Ramos (cell line): ENCODE measurements at regions not wholly inside any gene's neighbourhood (a gene's known extent, or its start where the extent isn't known, plus 50 kb on each side); places are given as distances from the start of the nearest gene placed in this dataset.
"Not testable (repeated sequence)": the region's sequence is repeated elsewhere in the genome, so short reads cannot be mapped to it uniquely, and the experiment has no call there.

Experiments
- in situ Hi-C: fragments of 300-500 bp; cut with MboI; formaldehyde crosslinking; loops from one replicate; pipeline ENCODE4 v1.14.3; 2022; ENCODE audit warnings: low sequenced_read_pairs; ENCODE audit not compliant: unreplicated experiment

GRCh38 chr2:84373391-84373790 lies 85.7 kb downstream of the SUCLG1 start:
- in situ Hi-C loops, result no loop called here

- in situ Hi-C loops, result no loop called here
Measured at GRCh38 chr2:84362541-84362940, 96.5 kb downstream of the SUCLG1 start.

- in situ Hi-C loops, result no loop called here
Measured at GRCh38 chr2:84338069-84338468, 121.0 kb downstream of the SUCLG1 start.

GRCh38 chr2:84327645-84328249 lies 131.3 kb downstream of the SUCLG1 start:
- in situ Hi-C loops, result no loop called here

GRCh38 chr2:84326831-84327432 lies 132.1 kb downstream of the SUCLG1 start:
- in situ Hi-C loops, result no loop called here

GRCh38 chr2:84323890-84324289 lies 135.2 kb downstream of the SUCLG1 start:
- in situ Hi-C loops, result no loop called here

GRCh38 chr2:84320940-84321339 lies 138.1 kb downstream of the SUCLG1 start:
- in situ Hi-C loops, result no loop called here

GRCh38 chr2:84319581-84319980 lies 139.5 kb downstream of the SUCLG1 start:
- in situ Hi-C loops, result loop anchor here (10.0 kb wide), 1 partner anchor 295 kb away; no protein-coding TSS in a partner anchor

GRCh38 chr2:84317135-84317534 lies 141.9 kb downstream of the SUCLG1 start:
- in situ Hi-C loops, result loop anchor here (10.0 kb wide), 1 partner anchor 292 kb away; no protein-coding TSS in a partner anchor

GRCh38 chr2:84314901-84315330 lies 144.2 kb downstream of the SUCLG1 start:
- in situ Hi-C loops, result loop anchor here (10.0 kb wide), 1 partner anchor 290 kb away; no protein-coding TSS in a partner anchor

GRCh38 chr2:84314250-84314649 lies 144.8 kb downstream of the SUCLG1 start:
- in situ Hi-C loops, result loop anchor here (10.0 kb wide), 1 partner anchor 289 kb away; no protein-coding TSS in a partner anchor

- in situ Hi-C loops, result no loop called here
Measured at GRCh38 chr2:84309281-84309680, 149.8 kb downstream of the SUCLG1 start.

GRCh38 chr2:84306361-84306760 lies 152.7 kb downstream of the SUCLG1 start:
- in situ Hi-C loops, result no loop called here

GRCh38 chr2:84302513-84303412 lies 156.3 kb downstream of the SUCLG1 start:
- in situ Hi-C loops, result no loop called here

GRCh38 chr2:84301717-84302116 lies 157.4 kb downstream of the SUCLG1 start:
- in situ Hi-C loops, result no loop called here

- in situ Hi-C loops, result no loop called here
Measured at GRCh38 chr2:84300696-84301029, 158.4 kb downstream of the SUCLG1 start.

GRCh38 chr2:84300001-84300695 lies 158.9 kb downstream of the SUCLG1 start:
- in situ Hi-C loops, result not testable (repeated sequence)

- in situ Hi-C loops, result no loop called here
Measured at GRCh38 chr2:84299211-84299775, 159.8 kb downstream of the SUCLG1 start.

GRCh38 chr2:84297155-84297554 lies 161.9 kb downstream of the SUCLG1 start:
- in situ Hi-C loops, result no loop called here

GRCh38 chr2:84293791-84294380 lies 165.2 kb downstream of the SUCLG1 start:
- in situ Hi-C loops, result no loop called here
